ENCODE measurements at regions not wholly inside any gene's neighbourhood (a gene's known extent, or its start where the extent isn't known, plus 50 kb on each side); places are given as distances from the start of the nearest gene placed in this dataset.

DNA sequence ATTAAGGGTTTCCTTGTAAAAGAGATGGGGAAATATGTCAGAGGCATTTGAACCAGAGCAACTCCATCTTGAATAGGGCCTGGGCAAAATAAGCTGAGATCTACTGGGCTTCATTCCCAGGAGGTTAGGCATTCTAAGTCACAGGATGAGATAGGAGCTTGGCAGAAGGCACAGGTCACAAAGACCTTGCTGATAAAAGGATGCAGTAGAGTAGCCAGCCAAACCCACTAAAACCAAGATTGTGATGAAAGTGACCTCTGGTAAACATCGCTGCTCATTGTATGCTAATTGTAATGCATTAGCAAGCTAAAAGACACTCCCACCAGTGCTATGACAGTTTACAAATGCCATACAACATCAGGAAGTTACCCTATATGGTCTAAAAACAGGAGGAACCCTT, 1390.3 kb downstream of the RAPGEF2 start:
- TF ChIP-seq USF2 (CRISPR knock-in tag; IDR thresholded peaks at IDR 0.05), result no peak
- TF ChIP-seq, protein P1, sequence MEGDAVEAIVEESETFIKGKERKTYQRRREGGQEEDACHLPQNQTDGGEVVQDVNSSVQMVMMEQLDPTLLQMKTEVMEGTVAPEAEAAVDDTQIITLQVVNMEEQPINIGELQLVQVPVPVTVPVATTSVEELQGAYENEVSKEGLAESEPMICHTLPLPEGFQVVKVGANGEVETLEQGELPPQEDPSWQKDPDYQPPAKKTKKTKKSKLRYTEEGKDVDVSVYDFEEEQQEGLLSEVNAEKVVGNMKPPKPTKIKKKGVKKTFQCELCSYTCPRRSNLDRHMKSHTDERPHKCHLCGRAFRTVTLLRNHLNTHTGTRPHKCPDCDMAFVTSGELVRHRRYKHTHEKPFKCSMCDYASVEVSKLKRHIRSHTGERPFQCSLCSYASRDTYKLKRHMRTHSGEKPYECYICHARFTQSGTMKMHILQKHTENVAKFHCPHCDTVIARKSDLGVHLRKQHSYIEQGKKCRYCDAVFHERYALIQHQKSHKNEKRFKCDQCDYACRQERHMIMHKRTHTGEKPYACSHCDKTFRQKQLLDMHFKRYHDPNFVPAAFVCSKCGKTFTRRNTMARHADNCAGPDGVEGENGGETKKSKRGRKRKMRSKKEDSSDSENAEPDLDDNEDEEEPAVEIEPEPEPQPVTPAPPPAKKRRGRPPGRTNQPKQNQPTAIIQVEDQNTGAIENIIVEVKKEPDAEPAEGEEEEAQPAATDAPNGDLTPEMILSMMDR (IDR thresholded peaks at IDR 0.05), result no peak
- no peak for TF ChIP-seq ZNF263 (CRISPR knock-in tag; IDR thresholded peaks at IDR 0.05; ENCODE audit: low read depth)
- TF ChIP-seq PRDM15 (CRISPR knock-in tag; IDR thresholded peaks at IDR 0.05), result no peak
- TF ChIP-seq, protein P2, sequence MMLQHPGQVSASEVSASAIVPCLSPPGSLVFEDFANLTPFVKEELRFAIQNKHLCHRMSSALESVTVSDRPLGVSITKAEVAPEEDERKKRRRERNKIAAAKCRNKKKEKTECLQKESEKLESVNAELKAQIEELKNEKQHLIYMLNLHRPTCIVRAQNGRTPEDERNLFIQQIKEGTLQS (CRISPR knock-in tag; conservative IDR thresholded peaks at IDR 0.05), result no peak
- TF ChIP-seq SOX15 (CRISPR knock-in tag; IDR thresholded peaks at IDR 0.05), result no peak
- no peak for TF ChIP-seq CBFB (CRISPR knock-in tag; IDR thresholded peaks at IDR 0.05; ENCODE audit: low read depth)
- no peak for TF ChIP-seq NR1H2 (CRISPR knock-in tag; IDR thresholded peaks at IDR 0.05)
- TF ChIP-seq, protein P3, sequence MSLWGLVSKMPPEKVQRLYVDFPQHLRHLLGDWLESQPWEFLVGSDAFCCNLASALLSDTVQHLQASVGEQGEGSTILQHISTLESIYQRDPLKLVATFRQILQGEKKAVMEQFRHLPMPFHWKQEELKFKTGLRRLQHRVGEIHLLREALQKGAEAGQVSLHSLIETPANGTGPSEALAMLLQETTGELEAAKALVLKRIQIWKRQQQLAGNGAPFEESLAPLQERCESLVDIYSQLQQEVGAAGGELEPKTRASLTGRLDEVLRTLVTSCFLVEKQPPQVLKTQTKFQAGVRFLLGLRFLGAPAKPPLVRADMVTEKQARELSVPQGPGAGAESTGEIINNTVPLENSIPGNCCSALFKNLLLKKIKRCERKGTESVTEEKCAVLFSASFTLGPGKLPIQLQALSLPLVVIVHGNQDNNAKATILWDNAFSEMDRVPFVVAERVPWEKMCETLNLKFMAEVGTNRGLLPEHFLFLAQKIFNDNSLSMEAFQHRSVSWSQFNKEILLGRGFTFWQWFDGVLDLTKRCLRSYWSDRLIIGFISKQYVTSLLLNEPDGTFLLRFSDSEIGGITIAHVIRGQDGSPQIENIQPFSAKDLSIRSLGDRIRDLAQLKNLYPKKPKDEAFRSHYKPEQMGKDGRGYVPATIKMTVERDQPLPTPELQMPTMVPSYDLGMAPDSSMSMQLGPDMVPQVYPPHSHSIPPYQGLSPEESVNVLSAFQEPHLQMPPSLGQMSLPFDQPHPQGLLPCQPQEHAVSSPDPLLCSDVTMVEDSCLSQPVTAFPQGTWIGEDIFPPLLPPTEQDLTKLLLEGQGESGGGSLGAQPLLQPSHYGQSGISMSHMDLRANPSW (CRISPR knock-in tag; conservative IDR thresholded peaks at IDR 0.05; ENCODE audit: low read depth), result no peak
- TF ChIP-seq PREB (CRISPR knock-in tag; IDR thresholded peaks at IDR 0.05; ENCODE audit: borderline replicate concordance), result no peak
- no peak for TF ChIP-seq TEAD4 (CRISPR knock-in tag; IDR thresholded peaks at IDR 0.05)
- TF ChIP-seq, protein P4, sequence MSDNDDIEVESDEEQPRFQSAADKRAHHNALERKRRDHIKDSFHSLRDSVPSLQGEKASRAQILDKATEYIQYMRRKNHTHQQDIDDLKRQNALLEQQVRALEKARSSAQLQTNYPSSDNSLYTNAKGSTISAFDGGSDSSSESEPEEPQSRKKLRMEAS (CRISPR knock-in tag; IDR thresholded peaks at IDR 0.05), result no peak
- no peak for TF ChIP-seq ZNF416 (CRISPR knock-in tag; IDR thresholded peaks at IDR 0.05)

Data from WTC11 (cell line).